Ascending aorta (tissue), 2 donors: ENCODE measurements at regions not wholly inside any gene's neighbourhood (a gene's known extent, or its start where the extent isn't known, plus 50 kb on each side); places are given as distances from the start of the nearest gene placed in this dataset.

Experiments used
- DNase-seq, 2 donors: peaks; one replicate each; pipeline ENCODE4 v3.0.0-alpha.2; 2019; ENCODE audit warnings: low spot score in 2 of 2
- H3K27ac ChIP-seq, 2 donors: fragments of 200-600 bp; sonication (generic); one replicate each; pipeline ENCODE4 v1.5.1; 2016 to 2017; ENCODE audit warnings: mild to moderate bottlenecking in 1 of 2
- H3K27me3 ChIP-seq: fragments of 200-600 bp; sonication (generic); one replicate; pipeline ENCODE4 v1.5.1; 2017
- H3K36me3 ChIP-seq, 2 donors: fragments of 200-600 bp; sonication (generic); one replicate each; pipeline ENCODE4 v1.5.1; 2016
- H3K4me1 ChIP-seq, 2 donors: fragments of 200-600 bp; sonication (generic); one replicate each; pipeline ENCODE4 v1.5.1; 2016 to 2017; ENCODE audit warnings: mild to moderate bottlenecking in 1 of 2
- H3K4me3 ChIP-seq, 2 donors: fragments of 200-600 bp; sonication (generic); one replicate each; pipeline ENCODE4 v1.5.1; 2016 to 2017; ENCODE audit warnings: mild to moderate bottlenecking in 1 of 2
- H3K9me3 ChIP-seq, 2 donors: fragments of 200-600 bp; sonication (generic); one replicate each; pipeline ENCODE4 v1.5.1; 2016
- CTCF ChIP-seq, 3 experiments: fragments of 200-600 bp in 2 of 3; fragments of 450-650 bp in 1 of 3; sonication (generic) in 2 of 3; IDR thresholded peaks; one replicate each; pipeline ENCODE4 v1.5.1; 2016 to 2019; ENCODE audit warnings: antibody characterized with exemption in 3 of 3, mild to moderate bottlenecking in 1 of 3, moderate library complexity in 1 of 3
- intact Hi-C: fragments of 100-400 bp; cut with DNase I; formaldehyde crosslinking; loops from one replicate; pipeline ENCODE4 v1.15.1; 2023

GRCh38 chrX:120692319-120692718, 62.5 kb upstream of the C1GALT1C1 start:
- no peaks in the 10 kb centered on the region for H3K27me3 ChIP-seq
- no peaks in the 10 kb centered on the region for H3K36me3 ChIP-seq
- H3K4me1 ChIP-seq: no peaks in the 10 kb centered on the region
- H3K4me3 ChIP-seq: no peak overlapping the region
- intact Hi-C loops: no loop called here
- H3K27ac ChIP-seq: no peak overlapping the region
- H3K9me3 ChIP-seq: no peaks in the 10 kb centered on the region
- DNase-seq: no peak
- no peak for TF ChIP-seq CTCF (IDR thresholded peaks at IDR 0.05)

GRCh38 chrX:120690941-120691340, 61.1 kb upstream of the C1GALT1C1 start:
- H3K9me3 ChIP-seq: no peaks in the 10 kb centered on the region
- no peak overlapping the region for H3K27ac ChIP-seq
- no peaks in the 10 kb centered on the region for H3K4me1 ChIP-seq
- no peak for TF ChIP-seq CTCF (IDR thresholded peaks at IDR 0.05)
- H3K36me3 ChIP-seq: no peaks in the 10 kb centered on the region
- H3K4me3 ChIP-seq: no peak overlapping the region
- intact Hi-C loops: no loop called here
- no peak for DNase-seq
- no peaks in the 10 kb centered on the region for H3K27me3 ChIP-seq

- no peaks in the 10 kb centered on the region for H3K4me1 ChIP-seq
- H3K9me3 ChIP-seq: no peaks in the 10 kb centered on the region
- no peaks in the 10 kb centered on the region for H3K36me3 ChIP-seq
- intact Hi-C loops: no loop called here
- no peak overlapping the region for H3K27ac ChIP-seq
- DNase-seq: no peak
- TF ChIP-seq CTCF (IDR thresholded peaks at IDR 0.05): no peak
- H3K4me3 ChIP-seq: no peak overlapping the region
- no peaks in the 10 kb centered on the region for H3K27me3 ChIP-seq
Measured at GRCh38 chrX:120690344-120690743, 60.5 kb upstream of the C1GALT1C1 start.

- DNase-seq: no peak
- H3K4me1 ChIP-seq: no peaks in the 10 kb centered on the region
- no peaks in the 10 kb centered on the region for H3K9me3 ChIP-seq
- no peak overlapping the region for H3K4me3 ChIP-seq
- no peaks in the 10 kb centered on the region for H3K27me3 ChIP-seq
- intact Hi-C loops: no loop called here
- no peak overlapping the region for H3K27ac ChIP-seq
- H3K36me3 ChIP-seq: no peaks in the 10 kb centered on the region
- TF ChIP-seq CTCF (IDR thresholded peaks at IDR 0.05): no peak
Measured at GRCh38 chrX:120680090-120680489, 50.2 kb upstream of the C1GALT1C1 start.
